Nephron progenitor cell (in vitro differentiated cells): ENCODE measurements at regions not wholly inside any gene's neighbourhood (a gene's known extent, or its start where the extent isn't known, plus 50 kb on each side); places are given as distances from the start of the nearest gene placed in this dataset.
"Not testable (repeated sequence)": the region's sequence is repeated elsewhere in the genome, so short reads cannot be mapped to it uniquely, and the experiment has no call there.

ENCODE experiments used
- DNase-seq: peaks from one replicate; pipeline ENCODE4 v3.0.0; 2021
- H3K27ac Mint-ChIP-seq: 2 replicates; pipeline ENCODE4 v1.8.0; 2021; ENCODE audit warnings: mild to moderate bottlenecking, moderate library complexity, mixed read lengths
- H3K27me3 Mint-ChIP-seq: 2 replicates; pipeline ENCODE4 v1.8.0; 2021; ENCODE audit warnings: mild to moderate bottlenecking, low read depth, mixed read lengths; ENCODE audit not compliant: poor library complexity
- H3K36me3 Mint-ChIP-seq: 2 replicates; pipeline ENCODE4 v1.8.0; 2021; ENCODE audit warnings: low read depth, mixed read lengths
- H3K4me1 Mint-ChIP-seq: 2 replicates; pipeline ENCODE4 v1.8.0; 2021; ENCODE audit warnings: mixed read lengths
- H3K4me3 Mint-ChIP-seq: 2 replicates; pipeline ENCODE4 v1.8.0; 2021; ENCODE audit warnings: mild to moderate bottlenecking, moderate library complexity, mixed read lengths
- H3K9me3 Mint-ChIP-seq: 2 replicates; pipeline ENCODE4 v1.8.0; 2021; ENCODE audit warnings: mild to moderate bottlenecking, moderate library complexity, mixed read lengths
- CTCF ChIP-seq: fragments of 200-600 bp; sonication (generic); IDR thresholded peaks from 2 replicates; pipeline ENCODE4 v1.5.0; 2021; ENCODE audit warnings: antibody characterized with exemption

GRCh38 chr11:69947793-69948255 is 128.6 kb upstream of the FGF3 start:
- TF ChIP-seq CTCF: no peak
- Mint-ChIP-seq H3K27ac (no peak overlapping the region), H3K4me1 (peaks cover 9% of the 10 kb centered on the region), H3K27me3 (peaks cover 15% of the 10 kb centered on the region), H3K36me3 (no peaks in the 10 kb centered on the region), H3K9me3 (no peaks in the 10 kb centered on the region), H3K4me3 (no peak overlapping the region)
- DNase-seq: no peak

DNA sequence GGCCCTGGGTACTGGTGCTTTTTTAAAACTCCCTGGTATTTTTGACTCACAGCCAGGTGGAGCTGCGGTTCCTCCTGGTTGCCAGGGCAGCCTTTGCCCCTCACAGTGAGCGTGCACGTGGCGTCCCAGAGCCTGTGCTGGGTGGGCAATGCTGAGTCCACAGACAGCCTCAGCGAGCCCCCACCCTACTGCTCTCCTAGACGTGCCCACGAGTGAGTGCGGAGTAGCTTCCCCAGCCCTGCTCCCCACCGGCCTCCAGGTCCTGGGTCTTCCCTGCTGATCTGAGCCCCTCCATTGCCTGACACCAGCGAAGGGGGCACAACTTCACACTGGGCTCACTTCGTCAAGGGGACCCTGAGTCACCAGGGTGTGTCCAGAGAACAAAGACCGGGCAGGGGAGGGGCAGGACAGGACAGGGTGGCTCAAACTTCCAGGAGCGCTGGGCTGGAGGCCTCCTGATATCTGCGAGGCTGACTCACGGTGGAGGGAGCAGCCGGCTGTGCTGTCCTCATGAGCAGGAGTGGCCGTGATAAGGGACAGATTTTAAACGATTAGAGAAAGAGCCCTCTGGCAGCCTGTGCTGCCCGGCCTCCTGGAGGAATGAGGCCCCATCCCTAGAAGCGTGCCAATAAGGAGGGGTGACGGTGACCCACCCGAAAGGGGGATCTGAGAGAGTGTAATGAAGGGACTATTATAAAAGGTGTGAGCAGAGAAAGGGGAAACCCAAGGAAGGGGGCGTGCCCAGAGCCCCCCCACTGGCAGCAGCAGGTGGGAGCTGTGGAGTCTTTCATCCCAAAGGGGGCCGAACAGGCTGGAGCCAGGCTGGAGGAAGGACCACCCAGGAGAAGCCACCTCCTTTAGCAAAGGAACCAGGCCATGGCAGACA is 129.3 kb upstream of the FGF3 start:
- no peaks in the 10 kb centered on the region for H3K9me3 Mint-ChIP-seq
- DNase-seq: no peak

GRCh38 chr11:69949327-69949726 is 128.8 kb upstream of the ANO1 start:
- Mint-ChIP-seq H3K27me3 (peaks cover 21% of the 10 kb centered on the region), H3K4me3 (no peak overlapping the region), H3K9me3 (no peaks in the 10 kb centered on the region), H3K27ac (no peak overlapping the region), H3K36me3 (no peaks in the 10 kb centered on the region), H3K4me1 (peaks cover 9% of the 10 kb centered on the region)
- TF ChIP-seq CTCF: no peak
- no peak for DNase-seq

More for the DNA sequence above, 129.3 kb upstream of the FGF3 start:
- no peak for TF ChIP-seq CTCF
- Mint-ChIP-seq H3K27ac (no peak overlapping the region), H3K27me3 (peaks cover 14% of the 10 kb centered on the region), H3K4me3 (no peak overlapping the region), H3K36me3 (no peaks in the 10 kb centered on the region), H3K4me1 (peaks cover 9% of the 10 kb centered on the region)

DNA sequence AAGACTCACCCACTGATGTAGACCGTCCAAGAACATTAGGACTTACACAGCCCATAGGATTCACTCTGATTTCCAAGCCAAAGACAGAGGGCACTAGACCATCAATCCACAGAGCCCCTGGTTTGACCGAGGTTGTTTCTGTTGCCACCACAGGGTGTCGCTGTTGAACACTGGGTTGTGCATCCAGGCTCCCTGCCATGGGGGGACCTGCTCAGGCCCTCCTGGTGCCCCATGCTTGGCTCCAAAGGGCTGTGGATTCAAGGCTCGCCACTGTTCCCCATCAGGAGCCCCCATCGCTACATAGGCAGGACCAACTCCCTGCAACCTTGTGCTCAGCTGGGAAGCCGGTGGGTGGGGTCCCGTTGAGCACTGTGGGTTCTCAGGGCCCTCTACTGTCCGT is 128.0 kb upstream of the ANO1 start:
- Mint-ChIP-seq H3K27ac (no peak overlapping the region), H3K36me3 (no peaks in the 10 kb centered on the region), H3K27me3 (peaks cover 29% of the 10 kb centered on the region), H3K9me3 (no peaks in the 10 kb centered on the region), H3K4me1 (peaks cover 9% of the 10 kb centered on the region), H3K4me3 (no peak overlapping the region)
- peak; percentile 39 for TF ChIP-seq CTCF
- peak; percentile 60 for DNase-seq

DNA sequence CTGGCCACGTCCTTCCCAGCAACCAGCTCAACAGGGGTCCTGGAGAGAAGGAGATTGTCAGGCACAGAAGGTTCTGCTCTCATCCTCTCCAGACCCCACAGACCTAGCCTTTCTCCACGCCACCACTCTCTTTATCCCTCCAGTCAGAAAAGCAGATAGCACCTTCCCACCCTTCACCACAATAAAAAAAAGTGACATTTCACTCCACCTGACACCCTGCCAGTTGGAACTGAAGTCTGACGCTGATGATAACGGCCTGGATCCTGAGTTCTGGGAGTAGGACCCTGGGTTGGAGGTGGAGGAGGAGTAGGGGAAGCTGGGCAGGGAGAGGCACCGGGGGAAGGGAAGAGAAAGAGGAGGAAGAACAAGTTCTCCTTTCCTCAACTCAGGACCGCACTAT is 127.5 kb upstream of the ANO1 start:
- Mint-ChIP-seq H3K9me3 (no peaks in the 10 kb centered on the region), H3K4me1 (peaks cover 9% of the 10 kb centered on the region), H3K4me3 (no peak overlapping the region), H3K27me3 (peaks cover 31% of the 10 kb centered on the region), H3K27ac (no peak overlapping the region), H3K36me3 (no peaks in the 10 kb centered on the region)
- no peak for DNase-seq
- TF ChIP-seq CTCF: no peak

- DNase-seq: no peak
- no peak overlapping the region for H3K4me3 Mint-ChIP-seq
- no peak overlapping the region for H3K27ac Mint-ChIP-seq
- TF ChIP-seq CTCF: no peak
- H3K4me1 Mint-ChIP-seq: peaks cover 9% of the 10 kb centered on the region
- no peaks in the 10 kb centered on the region for H3K9me3 Mint-ChIP-seq
- H3K27me3 Mint-ChIP-seq: peaks cover 31% of the 10 kb centered on the region
- no peaks in the 10 kb centered on the region for H3K36me3 Mint-ChIP-seq
Measured at GRCh38 chr11:69951821-69952220, 126.3 kb upstream of the ANO1 start.

- H3K27ac Mint-ChIP-seq, DNase-seq, H3K36me3 Mint-ChIP-seq, H3K9me3 Mint-ChIP-seq, H3K4me3 Mint-ChIP-seq: not testable (repeated sequence)
- Mint-ChIP-seq H3K4me1 (peaks cover 15% of the 10 kb centered on the region), H3K27me3 (peaks cover 35% of the 10 kb centered on the region)
Measured at GRCh38 chr11:69952229-69952975, 125.7 kb upstream of the ANO1 start.
